Gastroesophageal sphincter (tissue), 4 donors: ENCODE measurements at regions not wholly inside any gene's neighbourhood (a gene's known extent, or its start where the extent isn't known, plus 50 kb on each side); places are given as distances from the start of the nearest gene placed in this dataset.
"Not testable (repeated sequence)": the region's sequence is repeated elsewhere in the genome, so short reads cannot be mapped to it uniquely, and the experiment has no call there.

Source experiments
- ATAC-seq: fragments of 150-250 bp; one replicate; pipeline ENCODE4 v1.9.1; 2016; ENCODE audit warnings: mild to moderate bottlenecking, moderate library complexity
- H3K27ac ChIP-seq, 4 donors: fragments of 200-600 bp; sonication (generic) in 3 of 4; 1 replicate in 3 of 4; 2 replicates in 1 of 4; pipeline ENCODE4 v1.5.1; 2016 to 2019
- H3K27me3 ChIP-seq: fragments of 200-600 bp; sonication (generic); one replicate; pipeline ENCODE4 v1.5.1; 2019
- H3K36me3 ChIP-seq, 2 donors: fragments of 200-600 bp; sonication (generic); one replicate each; pipeline ENCODE4 v1.5.1; 2019; ENCODE audit warnings: control low read depth in 1 of 2
- H3K4me1 ChIP-seq, 3 donors: fragments of 200-600 bp; sonication (generic); 1 replicate in 2 of 3; 2 replicates in 1 of 3; pipeline ENCODE4 v1.5.1; 2016 to 2019; ENCODE audit warnings: control low read depth in 2 of 3
- H3K4me3 ChIP-seq, 2 donors: fragments of 200-600 bp; sonication (generic); one replicate each; pipeline ENCODE4 v1.5.1; 2019; ENCODE audit warnings: mild to moderate bottlenecking in 1 of 2, moderate library complexity in 1 of 2
- H3K9me3 ChIP-seq, 3 donors: fragments of 200-600 bp; sonication (generic); one replicate each; pipeline ENCODE4 v1.5.1; 2017 to 2019; ENCODE audit warnings: control low read depth in 2 of 3
- EP300 ChIP-seq: sonication (generic); formaldehyde crosslinking; IDR thresholded peaks from one replicate; pipeline ENCODE4 v1.6.1; 2017; ENCODE audit warnings: antibody characterized with exemption, mild to moderate bottlenecking
- POLR2A ChIP-seq, 2 donors: fragments of 450-650 bp; IDR thresholded peaks; one replicate each; pipeline ENCODE4 v1.6.1; 2017; ENCODE audit warnings: antibody characterized with exemption in 2 of 2, mild to moderate bottlenecking in 2 of 2, moderate library complexity in 1 of 2
- POLR2AphosphoS5 ChIP-seq: sonication (generic); formaldehyde crosslinking; IDR thresholded peaks from one replicate; pipeline ENCODE4 v1.6.1; 2017; ENCODE audit warnings: antibody characterized with exemption
- WGBS, 2 donors: methylation state at CpG; one replicate each; pipeline ENCODE4 v1.1.5; 2018; ENCODE audit warnings: low coverage in 1 of 2; 5-methylcytosine and 5-hydroxymethylcytosine counted together
- TF ChIP-seq, protein P1 (sequence below), 4 experiments: fragments of 200-600 bp in 2 of 4; fragments of 450-650 bp in 2 of 4; sonication (generic) in 1 of 4; IDR thresholded peaks; one replicate each; pipeline ENCODE4 v1.5.1; 2017 to 2019; ENCODE audit warnings: antibody characterized with exemption in 4 of 4, mild to moderate bottlenecking in 2 of 4, moderate library complexity in 2 of 4

- H3K27ac ChIP-seq = no peak overlapping the region
- WGBS, 2 donors = 83% methylated on average over 1 of the region's 1 CpG; no CpG with 5 or more reads in 1 of the 2 donors
- H3K36me3 ChIP-seq = no peaks in the 10 kb centered on the region
- ATAC-seq = no peak
- no peaks in the 10 kb centered on the region for H3K9me3 ChIP-seq
- TF ChIP-seq POLR2A (IDR thresholded peaks at IDR 0.05) = no peak
- TF ChIP-seq POLR2AphosphoS5 = no peak
- TF ChIP-seq, protein P1, sequence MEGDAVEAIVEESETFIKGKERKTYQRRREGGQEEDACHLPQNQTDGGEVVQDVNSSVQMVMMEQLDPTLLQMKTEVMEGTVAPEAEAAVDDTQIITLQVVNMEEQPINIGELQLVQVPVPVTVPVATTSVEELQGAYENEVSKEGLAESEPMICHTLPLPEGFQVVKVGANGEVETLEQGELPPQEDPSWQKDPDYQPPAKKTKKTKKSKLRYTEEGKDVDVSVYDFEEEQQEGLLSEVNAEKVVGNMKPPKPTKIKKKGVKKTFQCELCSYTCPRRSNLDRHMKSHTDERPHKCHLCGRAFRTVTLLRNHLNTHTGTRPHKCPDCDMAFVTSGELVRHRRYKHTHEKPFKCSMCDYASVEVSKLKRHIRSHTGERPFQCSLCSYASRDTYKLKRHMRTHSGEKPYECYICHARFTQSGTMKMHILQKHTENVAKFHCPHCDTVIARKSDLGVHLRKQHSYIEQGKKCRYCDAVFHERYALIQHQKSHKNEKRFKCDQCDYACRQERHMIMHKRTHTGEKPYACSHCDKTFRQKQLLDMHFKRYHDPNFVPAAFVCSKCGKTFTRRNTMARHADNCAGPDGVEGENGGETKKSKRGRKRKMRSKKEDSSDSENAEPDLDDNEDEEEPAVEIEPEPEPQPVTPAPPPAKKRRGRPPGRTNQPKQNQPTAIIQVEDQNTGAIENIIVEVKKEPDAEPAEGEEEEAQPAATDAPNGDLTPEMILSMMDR (IDR thresholded peaks at IDR 0.05) = no peak
- no peak for TF ChIP-seq EP300
- no peak overlapping the region for H3K4me3 ChIP-seq
- H3K4me1 ChIP-seq = no peaks in the 10 kb centered on the region
- H3K27me3 ChIP-seq = no peaks in the 10 kb centered on the region
Measured at GRCh38 chr4:27117453-27117852, 256.8 kb downstream of the STIM2 start.

DNA sequence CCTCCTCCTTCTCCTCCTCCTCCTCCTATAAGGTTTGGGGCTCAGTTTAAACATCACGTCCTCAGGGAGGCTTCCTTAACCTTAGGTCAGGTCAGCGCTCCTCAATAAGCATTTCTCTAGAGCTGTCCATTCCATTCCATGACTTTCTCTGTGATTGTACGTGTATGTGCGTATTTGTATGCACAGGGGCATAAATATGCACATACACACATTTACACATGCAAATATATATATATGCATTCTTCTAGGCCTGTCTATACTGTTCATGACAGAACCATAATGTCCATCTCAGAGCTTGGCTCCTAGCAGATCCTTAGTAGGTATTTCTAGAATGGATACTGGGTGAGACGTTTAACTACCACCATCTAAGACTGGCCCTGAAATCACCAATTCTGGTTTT lies 258.6 kb downstream of the STIM2 start:
- Histone ChIP-seq H3K36me3 (no peaks in the 10 kb centered on the region), H3K4me3 (no peak overlapping the region), H3K4me1 (no peaks in the 10 kb centered on the region), H3K27ac (no peak overlapping the region), H3K9me3 (no peaks in the 10 kb centered on the region), H3K27me3 (no peaks in the 10 kb centered on the region)
- TF ChIP-seq, protein P1 (IDR thresholded peaks at IDR 0.05) = no peak
- TF ChIP-seq POLR2A (IDR thresholded peaks at IDR 0.05) (no peak), EP300 (no peak), POLR2AphosphoS5 (no peak)
- ATAC-seq = no peak
- 74 to 81% methylated on average over 4 to 5 of the region's 5 CpGs for WGBS, 2 donors

GRCh38 chr4:27121830-27122229 lies 261.2 kb downstream of the STIM2 start:
- Histone ChIP-seq H3K9me3 (no peaks in the 10 kb centered on the region), H3K27ac (no peak overlapping the region), H3K36me3 (no peaks in the 10 kb centered on the region), H3K27me3 (no peaks in the 10 kb centered on the region), H3K4me1 (no peaks in the 10 kb centered on the region), H3K4me3 (no peak overlapping the region)
- ATAC-seq = no peak
- 68 to 82% methylated on average over 3 to 5 of the region's 5 CpGs for WGBS, 2 donors
- TF ChIP-seq POLR2AphosphoS5 = no peak
- TF ChIP-seq POLR2A (IDR thresholded peaks at IDR 0.05) = no peak
- TF ChIP-seq, protein P1 (IDR thresholded peaks at IDR 0.05) = no peak
- no peak for TF ChIP-seq EP300

GRCh38 chr4:27123123-27123768 lies 262.6 kb downstream of the STIM2 start:
- no peak for ATAC-seq
- no peak overlapping the region for H3K4me3 ChIP-seq
- no peaks in the 10 kb centered on the region for H3K4me1 ChIP-seq
- no peak overlapping the region for H3K27ac ChIP-seq
- no peaks in the 10 kb centered on the region for H3K9me3 ChIP-seq
- H3K27me3 ChIP-seq = no peaks in the 10 kb centered on the region
- H3K36me3 ChIP-seq = no peaks in the 10 kb centered on the region
- WGBS, 2 donors = 37 to 64% methylated on average over 3 of the region's 3 CpGs
- TF ChIP-seq EP300 (no peak), POLR2AphosphoS5 (no peak), POLR2A (IDR thresholded peaks at IDR 0.05) (no peak)
- TF ChIP-seq, protein P1 (IDR thresholded peaks at IDR 0.05) = no peak

- no peaks in the 10 kb centered on the region for H3K36me3 ChIP-seq
- no peak for TF ChIP-seq EP300
- TF ChIP-seq POLR2A (IDR thresholded peaks at IDR 0.05) = no peak
- no peak for TF ChIP-seq POLR2AphosphoS5
- TF ChIP-seq, protein P1 (IDR thresholded peaks at IDR 0.05) = no peak
- no peaks in the 10 kb centered on the region for H3K4me1 ChIP-seq
- no peak overlapping the region for H3K27ac ChIP-seq
- no peak overlapping the region for H3K4me3 ChIP-seq
- no peaks in the 10 kb centered on the region for H3K27me3 ChIP-seq
- no peaks in the 10 kb centered on the region for H3K9me3 ChIP-seq
- ATAC-seq = no peak
Measured at GRCh38 chr4:27123769-27124124, 263.1 kb downstream of the STIM2 start.

DNA sequence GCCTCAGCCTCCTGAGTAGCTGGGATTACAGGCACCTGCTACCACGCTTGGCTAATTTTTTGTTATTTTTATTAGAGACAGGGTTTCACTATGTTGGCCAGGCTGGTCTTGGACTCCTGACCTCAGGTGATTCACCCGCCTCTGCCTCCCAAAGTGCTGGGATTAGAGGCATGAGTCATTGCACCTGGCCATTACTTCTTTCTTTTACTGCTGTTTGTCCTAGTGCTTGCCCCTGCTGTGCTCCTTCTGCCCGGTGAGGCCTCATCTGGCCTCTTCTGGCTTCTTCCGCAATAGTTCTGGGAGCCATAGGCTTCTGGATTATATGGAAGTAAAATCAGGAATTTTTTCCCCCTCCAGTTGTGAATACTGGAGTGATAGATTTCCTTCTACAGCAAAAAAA lies 266.3 kb downstream of the STIM2 start:
- not testable (repeated sequence) for H3K4me1 ChIP-seq, H3K36me3 ChIP-seq, H3K4me3 ChIP-seq, H3K27ac ChIP-seq, H3K9me3 ChIP-seq, ATAC-seq, H3K27me3 ChIP-seq
- WGBS, 2 donors = 71 to 75% methylated on average over 4 of the region's 4 CpGs
